ENCODE measurements at regions not wholly inside any gene's neighbourhood (a gene's known extent, or its start where the extent isn't known, plus 50 kb on each side); places are given as distances from the start of the nearest gene placed in this dataset.
A peak's percentile ranks its signal among the peaks of the same experiment; 100 is the strongest.
"Not testable (repeated sequence)": the region's sequence is repeated elsewhere in the genome, so short reads cannot be mapped to it uniquely, and the experiment has no call there.

DNA sequence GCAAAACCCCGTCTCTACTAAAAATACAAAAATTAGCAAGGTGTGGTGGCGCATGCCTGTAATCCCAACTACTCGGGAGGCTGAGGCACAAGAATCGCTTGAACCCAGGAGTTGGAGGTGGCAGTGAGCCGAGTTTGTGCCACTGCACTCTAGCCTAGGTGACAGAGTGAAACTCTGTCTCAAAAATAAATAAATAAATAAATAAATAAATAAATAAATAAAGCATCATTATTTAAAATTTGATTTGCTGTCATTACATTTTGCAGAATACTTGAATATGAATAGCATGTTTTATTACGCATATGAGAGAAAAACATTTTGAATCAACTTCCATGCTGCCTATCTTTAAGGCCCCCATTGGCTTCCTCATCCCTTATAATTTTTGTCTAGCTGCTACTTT is 53.4 kb upstream of the MED14 start:
- DNase-seq (ENCODE audit: low read depth in 2 of 2) = not testable (repeated sequence)

DNA sequence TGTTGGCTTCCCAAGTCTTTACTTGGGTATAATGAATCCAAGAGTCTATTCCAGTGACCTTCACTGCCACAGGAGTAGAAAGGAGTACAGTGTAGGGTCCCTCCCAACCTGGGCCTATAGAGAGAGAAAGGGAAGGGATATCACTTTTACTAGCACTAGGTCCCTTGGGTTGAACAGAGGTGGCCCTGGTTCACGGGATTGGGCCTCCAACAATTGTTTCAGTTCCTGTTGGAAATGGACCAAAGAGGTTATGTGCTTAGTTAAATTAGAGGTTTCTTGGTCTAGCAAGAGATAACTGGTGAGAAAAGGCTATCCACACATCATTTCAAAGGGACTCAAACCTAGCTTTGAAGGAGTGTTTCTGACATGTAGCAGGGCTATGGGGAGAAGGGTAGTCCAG is 57.1 kb upstream of the MED14 start:
- DNase-seq (ENCODE audit: low read depth in 2 of 2) = no peak

DNA sequence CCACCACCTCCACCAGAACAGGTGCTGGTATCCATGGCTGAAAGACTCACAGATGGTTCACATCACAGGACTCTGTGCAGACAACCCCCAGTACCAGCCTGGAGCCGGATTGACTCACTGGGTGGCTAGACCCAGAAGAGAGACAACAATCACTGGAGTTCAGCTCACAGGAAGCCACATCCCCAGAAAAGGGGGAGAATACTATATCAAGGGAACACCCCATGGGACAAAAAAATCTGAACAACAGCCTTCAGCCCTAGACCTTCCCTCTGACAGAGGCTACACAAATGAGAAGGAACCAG is 59.4 kb upstream of the MED14 start:
- peak in 1 of 2 donors; percentile 43 for DNase-seq (ENCODE audit: low read depth in 2 of 2)

DNA sequence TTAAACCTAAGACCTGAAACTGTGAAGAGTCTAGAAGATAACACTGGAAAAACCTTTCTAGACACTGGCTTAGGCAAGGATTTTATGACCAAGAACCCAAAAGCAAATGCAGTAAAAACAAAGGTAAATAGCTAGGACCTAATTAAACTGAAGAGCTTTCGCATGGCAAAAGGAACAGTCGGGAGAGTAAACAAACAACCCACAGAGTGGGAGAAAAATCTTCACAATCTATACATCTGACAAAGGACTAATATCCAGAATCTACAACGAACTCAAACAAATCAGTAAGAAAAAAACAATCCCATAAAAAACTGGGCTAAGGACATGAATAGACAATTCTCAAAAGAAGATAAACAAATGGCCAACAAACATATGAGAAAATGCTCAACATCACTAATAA is 64.4 kb upstream of the MED14 start:
- DNase-seq (ENCODE audit: low read depth in 2 of 2) = not testable (repeated sequence)

DNA sequence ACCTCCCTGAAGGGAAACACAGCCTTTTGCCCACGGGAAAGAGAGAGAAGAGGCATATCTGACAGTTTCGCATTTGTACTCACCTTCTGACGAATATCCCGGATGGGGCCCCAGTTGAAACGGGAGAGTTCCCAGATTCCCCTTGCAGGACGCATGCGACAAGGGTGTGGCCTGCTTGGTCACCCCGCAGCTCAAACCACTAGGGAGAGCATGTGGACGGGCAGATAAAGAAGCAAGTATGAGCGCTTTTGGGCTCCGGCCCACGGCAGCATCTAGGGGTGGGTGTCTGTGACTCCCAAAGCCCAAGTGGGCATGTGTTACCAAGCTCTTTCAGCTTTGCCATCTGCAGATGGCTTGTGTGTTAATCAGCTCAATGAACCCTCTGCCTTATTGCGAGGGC is 70.1 kb upstream of the MED14 start:
- no peak for DNase-seq (ENCODE audit: low read depth in 2 of 2)

DNA sequence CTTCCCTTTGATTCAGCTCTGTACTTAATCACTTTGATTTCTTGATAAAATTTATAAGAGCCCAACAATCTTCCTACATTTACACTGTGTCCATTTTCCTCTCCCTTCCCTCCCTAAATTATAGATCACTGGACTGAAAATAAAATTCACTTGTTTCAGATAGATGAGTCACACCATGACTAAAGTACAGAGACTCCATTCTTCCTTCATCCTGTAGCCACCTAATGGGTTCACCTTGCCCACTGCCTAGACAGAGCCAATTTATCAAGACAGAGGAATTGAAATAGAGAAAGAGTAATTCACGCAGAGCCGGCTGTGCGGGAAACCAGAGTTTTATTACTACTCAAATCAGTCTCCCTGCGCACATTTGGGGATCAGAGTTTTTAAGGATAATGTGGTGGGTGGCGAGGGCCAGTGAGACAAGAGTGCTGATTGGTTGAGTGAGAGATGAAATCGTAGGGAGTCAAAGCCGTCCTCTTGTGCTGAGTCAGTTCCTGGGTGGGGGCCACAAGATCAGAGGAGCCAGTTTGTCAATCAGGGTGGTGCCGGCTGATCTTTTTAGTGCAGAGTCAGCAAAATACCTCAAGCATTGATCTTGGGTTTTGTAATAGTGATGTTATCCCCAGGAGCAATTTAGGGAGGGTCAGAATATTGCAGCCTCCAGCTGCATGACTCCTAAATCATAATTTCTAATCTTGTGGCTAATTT is 71.3 kb upstream of the MED14 start:
- DNase-seq (ENCODE audit: low read depth in 2 of 2) = no peak

DNA sequence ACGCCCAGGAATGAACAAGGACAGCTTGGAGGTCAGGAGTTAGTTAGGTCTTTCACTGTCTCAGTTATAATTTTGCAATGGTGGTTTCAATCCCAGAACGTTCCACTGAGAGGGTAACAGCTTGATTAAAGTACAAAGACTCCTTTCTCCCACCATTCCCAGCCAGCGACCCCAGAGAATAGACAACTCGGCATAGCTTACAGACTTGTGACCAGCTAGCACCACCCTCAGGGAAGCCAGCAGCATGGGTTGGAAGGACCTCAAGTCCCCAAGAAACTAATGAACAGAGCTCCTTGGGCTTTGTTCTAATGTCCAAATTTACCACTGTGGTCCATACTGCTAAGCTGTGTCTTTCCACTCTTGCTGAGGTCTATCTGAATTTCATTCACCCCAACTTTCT is 72.0 kb upstream of the MED14 start:
- no peak for DNase-seq (ENCODE audit: low read depth in 2 of 2)

DNA sequence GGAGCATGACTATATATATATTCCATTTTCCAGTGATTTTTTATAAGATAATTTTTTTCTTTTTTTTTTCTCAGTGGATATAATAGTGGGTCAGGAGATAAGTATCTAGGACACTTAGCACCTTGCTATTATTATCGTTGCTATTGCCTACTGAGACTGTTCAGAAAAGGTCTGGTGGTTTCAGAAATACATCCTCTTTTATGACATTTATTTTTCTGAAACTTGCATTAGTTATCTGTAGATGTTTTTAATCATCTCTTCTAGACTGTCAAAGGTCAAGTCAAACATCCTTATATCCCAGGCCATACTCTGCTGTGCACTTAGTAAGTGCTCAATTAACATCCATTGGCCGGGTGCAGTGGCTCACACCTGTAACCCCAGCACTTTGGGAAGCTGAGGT is 72.9 kb upstream of the MED14 start:
- no peak for DNase-seq (ENCODE audit: low read depth in 2 of 2)

DNA sequence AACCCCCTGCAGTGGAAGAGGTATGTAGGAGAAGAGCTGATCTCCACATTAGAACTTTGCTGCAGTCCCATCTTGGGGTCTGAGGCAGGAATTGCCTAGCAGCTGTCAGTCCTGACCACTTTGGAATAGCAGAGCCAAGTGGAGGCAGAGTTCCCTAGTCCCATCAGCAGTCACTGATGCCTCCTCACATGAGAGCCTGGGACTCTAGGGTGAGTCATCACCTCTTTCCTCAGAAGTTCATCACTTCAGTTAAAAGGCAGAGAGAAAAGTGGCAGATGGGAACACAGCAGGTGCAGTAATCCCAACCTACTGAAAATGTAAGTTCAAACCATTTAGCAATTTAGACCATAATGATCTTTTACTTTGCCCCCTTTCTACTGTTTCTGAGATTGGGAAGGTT is 73.9 kb upstream of the MED14 start:
- peak in 1 of 2 donors; percentile 1 for DNase-seq (ENCODE audit: low read depth in 2 of 2)

DNA sequence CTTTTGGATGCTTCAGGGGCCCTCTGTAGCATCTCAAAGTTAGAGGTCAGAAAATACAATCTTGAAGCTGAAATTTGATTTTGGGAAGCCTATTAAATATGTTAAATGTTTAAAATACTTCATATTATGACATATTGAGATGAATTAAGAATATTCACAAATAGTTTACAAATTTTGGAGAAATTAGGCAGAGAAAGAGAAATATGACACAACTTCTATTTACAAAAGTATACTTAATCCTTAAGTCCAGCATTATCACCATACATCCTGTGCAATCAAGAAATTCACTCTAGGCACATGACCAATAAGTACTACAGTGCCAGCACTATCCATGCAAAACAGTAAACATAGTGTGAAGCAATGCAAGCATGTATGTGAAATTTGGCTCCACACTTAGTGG is 79.7 kb upstream of the MED14 start:
- not testable (repeated sequence) for DNase-seq (ENCODE audit: low read depth in 2 of 2)

DNA sequence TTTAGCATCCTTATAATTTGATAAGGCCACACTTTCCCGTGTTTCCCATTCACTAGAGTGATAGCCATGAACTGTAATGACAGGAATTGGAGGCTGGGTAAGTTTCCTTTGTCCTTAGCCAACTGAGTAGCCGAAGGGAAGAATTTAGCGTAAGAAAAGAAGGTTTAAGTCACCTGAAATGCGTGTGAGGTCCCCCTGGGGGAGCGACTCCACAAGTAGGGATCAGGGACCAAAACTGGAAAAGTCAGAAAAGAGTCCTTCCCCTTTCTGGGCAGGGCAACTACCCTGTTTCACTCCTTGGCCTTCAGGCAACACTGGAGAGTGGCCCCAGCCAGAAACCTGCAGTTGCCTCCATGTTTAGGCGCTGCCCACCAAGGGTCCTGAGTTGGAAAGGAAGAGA is 81.6 kb upstream of the MED14 start:
- no peak for DNase-seq (ENCODE audit: low read depth in 2 of 2)

DNA sequence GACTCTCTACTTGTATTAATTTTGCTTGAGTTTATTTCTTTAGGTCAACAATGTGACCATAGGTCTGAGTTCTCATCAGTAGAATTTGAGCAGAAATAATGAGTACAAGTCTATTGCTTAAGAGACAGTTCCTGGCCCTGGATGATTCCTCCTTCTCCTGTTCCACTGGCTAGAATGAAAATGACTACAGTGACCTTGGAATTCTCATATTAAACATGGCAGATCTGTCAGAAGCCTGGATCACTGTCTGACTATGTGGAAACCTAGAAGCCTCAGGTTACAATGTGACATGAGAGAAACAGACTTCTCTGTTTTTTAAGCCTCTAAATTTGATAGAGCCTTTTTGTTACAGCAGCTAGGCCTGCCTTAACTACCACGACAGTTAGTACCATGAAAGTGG is 82.9 kb upstream of the MED14 start:
- no peak for DNase-seq (ENCODE audit: low read depth in 2 of 2)

DNA sequence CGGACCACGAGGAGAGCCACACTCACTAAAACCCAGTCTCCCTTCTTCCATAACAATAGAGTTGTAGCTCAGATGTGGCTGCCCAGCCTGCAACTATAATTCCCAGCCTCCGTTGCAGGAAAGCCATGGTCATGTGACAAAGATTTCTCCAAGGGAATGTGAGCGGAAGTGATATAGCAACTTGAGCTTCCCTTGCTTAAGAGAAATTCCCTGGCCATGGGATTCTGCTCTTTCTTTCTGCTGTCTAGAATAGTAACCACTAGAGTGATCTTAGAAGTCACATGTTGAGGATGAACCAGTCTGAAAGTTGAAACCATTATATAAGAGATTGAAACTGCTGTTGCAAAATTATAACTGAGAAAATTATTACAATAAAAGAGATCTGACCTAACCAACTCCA is 86.4 kb upstream of the MED14 start:
- no peak for DNase-seq (ENCODE audit: low read depth in 2 of 2)

DNA sequence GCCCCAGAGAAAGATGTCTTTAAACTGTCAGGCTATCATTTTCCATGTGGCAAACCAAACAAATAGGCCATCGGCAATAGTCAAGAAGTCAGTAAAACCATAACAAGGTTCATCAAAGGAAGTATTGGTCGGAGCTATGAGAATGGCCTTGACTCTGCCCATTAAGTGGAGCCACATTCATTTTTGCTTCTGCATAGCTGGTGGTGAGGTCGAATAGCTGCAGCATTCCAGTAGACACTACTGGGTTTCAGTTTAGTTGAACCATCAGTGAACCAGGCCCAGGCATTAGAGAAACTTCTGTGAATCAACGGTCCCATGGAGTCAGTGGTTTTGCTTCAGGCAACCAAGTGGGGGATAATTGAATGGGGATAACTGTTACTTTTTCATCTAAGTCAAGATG is 92.0 kb upstream of the MED14 start:
- no peak for DNase-seq (ENCODE audit: low read depth in 2 of 2)

DNA sequence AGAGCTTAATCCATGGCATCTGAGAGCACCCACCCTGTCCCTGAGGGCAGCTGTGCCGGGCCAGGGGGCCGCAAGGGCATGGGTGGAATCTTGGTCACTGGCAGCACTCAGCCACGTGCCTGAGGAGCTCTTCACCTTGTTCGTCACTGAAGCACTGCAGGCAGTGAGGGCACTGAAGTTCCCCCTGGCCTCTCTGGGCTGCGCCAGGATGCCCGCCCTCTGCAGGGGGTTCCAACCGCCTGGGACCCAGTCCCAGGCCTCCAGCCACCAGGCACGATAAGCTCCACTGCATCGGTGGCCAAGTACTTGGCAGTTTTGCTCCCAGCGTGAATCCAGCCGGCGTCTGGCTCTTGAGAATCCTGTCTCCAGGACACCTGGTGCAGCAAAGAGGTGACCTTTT is 96.4 kb upstream of the MED14 start:
- no peak for DNase-seq (ENCODE audit: low read depth in 2 of 2)

DNA sequence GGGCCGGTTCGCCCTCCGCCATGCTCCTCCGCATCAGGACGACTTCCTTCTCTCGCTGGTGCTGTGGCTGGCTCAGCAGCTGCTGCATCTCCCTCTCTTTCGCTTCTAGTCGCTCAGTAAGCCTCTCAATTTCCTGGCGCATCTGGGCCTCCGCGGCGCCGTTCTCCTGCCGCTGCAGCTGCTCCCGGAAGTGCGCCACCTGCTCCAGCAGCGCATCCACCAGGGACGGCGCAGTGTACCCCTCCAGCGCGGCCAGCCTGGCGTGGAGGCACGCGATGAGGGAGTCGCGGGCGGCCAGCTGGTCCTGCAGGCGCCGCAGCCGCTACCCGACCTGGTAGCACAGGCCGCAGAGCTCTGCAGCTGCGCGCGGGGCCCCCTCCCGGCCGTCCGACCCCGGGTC is 97.4 kb upstream of the MED14 start:
- DNase-seq (ENCODE audit: low read depth in 2 of 2) = no peak

DNA sequence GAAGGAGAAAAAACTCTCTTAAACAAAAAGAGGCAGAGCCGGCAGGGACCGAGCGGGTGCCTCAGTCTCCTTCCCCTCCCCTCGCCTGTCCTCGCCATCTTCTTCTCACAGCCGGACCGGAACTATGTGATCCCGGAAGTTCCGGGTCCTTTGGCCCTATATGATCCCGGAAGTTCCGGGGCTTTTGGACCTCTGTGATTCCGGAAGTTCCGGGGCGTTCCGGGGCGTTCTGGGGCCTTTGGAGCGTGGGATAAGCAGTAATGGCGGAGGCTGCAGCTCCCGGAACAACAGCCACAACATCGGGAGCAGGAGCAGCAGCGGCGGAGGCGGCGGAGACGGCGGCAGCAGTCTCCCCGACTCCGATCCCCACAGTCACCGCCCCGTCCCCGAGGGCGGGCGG is 98.9 kb upstream of the MED14 start:
- no peak for DNase-seq (ENCODE audit: low read depth in 2 of 2)

DNA sequence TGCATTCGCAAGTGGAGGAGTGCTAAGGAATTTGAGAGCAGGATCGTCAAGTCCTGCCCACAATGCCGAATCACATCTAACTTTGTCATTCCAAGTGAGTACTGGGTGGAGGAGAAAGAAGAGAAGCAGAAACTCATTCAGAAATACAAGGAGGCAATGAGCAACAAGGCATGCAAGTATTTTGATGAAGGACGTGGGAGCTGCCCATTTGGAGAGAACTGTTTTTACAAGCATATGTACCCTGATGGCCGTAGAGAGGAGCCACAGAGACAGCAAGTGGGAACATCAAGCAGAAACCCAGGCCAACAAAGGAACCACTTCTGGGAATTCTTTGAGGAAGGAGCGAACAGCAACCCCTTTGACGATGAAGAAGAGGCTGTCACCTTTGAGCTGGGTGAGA is 100.2 kb upstream of the MED14 start:
- DNase-seq (ENCODE audit: low read depth in 2 of 2) = no peak

DNA sequence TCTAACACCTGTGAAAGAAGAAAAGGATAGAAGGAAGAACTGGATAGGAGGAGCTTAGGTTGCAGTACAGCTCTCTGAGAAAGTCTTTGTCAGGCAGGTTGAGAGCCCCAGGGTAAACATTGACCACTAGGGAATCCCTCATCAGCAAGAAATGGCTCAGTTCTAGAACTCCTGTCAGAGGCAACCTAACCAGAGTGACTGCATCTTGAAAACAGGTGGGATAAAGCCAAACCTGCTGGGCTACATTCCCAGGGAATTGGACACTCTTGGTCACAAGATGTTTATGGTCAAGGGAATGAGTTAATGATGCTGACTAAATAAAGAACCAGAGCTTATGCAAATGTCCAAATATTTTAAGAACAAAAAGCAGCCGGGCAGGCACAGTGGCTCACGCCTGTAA is 108.3 kb upstream of the MED14 start:
- no peak for DNase-seq (ENCODE audit: low read depth in 2 of 2)

DNA sequence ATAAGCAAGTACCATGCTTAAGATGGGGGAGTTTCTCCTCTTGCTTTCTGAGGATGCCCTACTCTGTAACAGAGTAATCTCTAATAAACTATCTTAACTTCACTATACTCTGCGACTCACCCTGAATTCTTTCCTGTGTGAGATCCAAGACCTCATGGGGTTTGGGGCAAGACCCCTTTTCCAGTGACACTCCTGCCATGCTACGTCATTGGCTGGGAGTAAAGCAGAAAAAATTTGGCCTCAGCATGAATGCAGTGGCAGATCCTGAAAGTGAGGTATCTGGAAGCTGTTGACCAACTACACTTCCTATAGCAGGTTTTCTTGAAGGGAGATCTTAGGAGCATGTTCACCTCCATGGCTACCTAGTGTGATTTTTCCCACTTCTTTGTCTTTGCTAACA is 109.1 kb upstream of the MED14 start:
- no peak for DNase-seq (ENCODE audit: low read depth in 2 of 2)

DNA sequence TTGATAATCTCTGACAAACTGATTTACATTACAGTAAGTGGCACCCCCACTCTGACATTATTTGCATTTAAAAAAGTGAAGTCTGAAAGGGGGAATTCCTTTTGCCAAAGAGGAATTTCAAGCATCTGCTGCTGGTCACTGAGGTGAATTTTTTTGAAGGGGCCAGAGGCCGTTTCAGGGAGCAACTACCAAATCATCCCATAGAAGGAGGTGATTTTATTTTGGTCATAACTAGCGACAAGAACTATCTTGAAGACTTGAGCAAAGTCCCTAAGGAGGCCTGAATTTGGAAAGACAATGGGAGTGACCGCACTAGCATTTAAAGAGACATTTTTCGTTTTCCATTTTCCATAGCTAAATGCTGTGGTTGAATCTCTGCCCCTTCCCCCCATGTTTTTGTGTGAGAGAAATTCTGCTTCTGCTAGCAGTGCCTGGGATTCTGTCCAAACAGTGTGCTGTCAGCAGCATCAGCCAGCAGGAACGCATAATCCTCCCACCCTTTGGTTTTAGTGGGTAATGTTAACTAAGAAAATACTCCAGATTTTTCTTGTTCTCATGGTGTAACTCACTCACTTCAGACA is 110.1 kb upstream of the MED14 start:
- DNase-seq (ENCODE audit: low read depth in 2 of 2) = peak; percentile 27 to 52

DNA sequence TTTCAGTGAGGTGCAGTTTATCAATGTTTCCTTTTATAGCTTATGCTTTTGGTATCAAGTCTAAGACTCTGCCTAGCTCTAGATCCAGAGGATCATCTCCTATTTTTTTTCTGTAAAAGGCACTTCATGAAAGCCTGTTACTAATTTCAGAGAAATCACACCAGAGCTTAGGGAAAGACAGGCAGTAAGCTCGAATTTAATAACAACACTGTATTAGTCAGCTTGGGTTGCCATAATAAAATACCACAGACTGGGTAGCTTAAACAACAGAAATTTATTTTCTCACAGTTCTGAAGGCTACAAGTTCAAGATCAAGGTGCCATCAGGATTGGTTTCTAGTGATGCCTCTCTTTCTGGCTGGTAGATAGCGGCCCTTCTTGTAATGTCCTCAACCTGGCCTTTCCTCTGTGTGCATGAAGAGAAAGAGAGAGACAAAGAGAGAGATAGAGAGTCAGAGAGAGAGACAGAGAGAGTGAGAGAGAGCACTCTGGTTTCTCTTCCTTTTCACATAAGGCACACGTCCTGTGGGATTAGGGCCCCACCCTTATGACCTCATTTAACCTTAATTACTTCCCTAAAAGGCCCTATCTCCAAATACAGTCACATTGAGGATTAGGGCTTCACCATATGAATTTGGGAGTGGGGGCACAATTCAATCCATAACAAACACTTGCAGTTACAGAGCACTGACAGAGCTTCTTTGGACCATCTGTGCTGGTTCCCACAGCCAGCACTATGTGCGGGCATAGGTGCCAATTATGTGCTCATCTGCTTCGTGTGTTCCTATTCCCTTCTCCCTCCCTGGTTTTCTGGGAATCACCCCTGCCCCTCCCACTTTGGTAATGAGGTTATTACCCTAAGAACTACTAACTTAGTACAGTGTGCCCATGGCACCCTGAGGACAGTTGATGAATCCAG is 114.8 kb upstream of the MED14 start:
- DNase-seq (ENCODE audit: low read depth in 2 of 2) = no peak

DNA sequence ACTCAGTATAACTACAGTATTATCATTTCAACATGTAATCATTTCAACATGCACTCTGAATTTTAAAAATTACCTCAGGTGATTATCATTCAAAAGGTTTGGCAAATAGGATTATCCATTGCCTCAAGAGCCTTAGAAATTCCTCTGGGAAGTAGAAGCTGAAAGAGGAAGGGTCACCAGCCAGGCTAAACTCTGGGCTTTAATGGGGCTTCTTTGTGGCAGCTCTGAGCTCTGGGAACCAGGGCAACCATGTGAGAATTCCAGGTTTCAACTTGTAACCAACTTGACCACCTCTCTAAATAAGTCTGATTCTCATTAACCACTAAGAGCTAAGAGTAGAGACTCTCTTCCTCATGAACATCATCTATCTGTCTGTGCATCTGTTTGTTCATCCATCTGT is 117.2 kb upstream of the MED14 start:
- no peak for DNase-seq (ENCODE audit: low read depth in 2 of 2)

All from dermis microvascular lymphatic vessel endothelial cell (primary cell).